H1 (cell line): ENCODE measurements at regions not wholly inside any gene's neighbourhood (a gene's known extent, or its start where the extent isn't known, plus 50 kb on each side); places are given as distances from the start of the nearest gene placed in this dataset.

ENCODE experiments used
- CHD2 ChIP-seq: IDR thresholded peaks from 2 replicates; pipeline ENCODE4 v1.6.1; 2012; ENCODE audit warnings: low read length, improper control_type of control experiment
- CHD7 ChIP-seq: fragments of 300-600 bp; sonication (generic); IDR thresholded peaks from 2 replicates; pipeline ENCODE4 v1.7.1; 2012; ENCODE audit warnings: low read length, moderate library complexity, mild to moderate bottlenecking, inconsistent platforms; ENCODE audit not compliant: insufficient replicate concordance
- CTCF ChIP-seq, 3 experiments: IDR thresholded peaks; 1 replicate in 2 of 3; 2 replicates in 1 of 3; pipeline versions ENCODE4 v1.5.1 to v1.6.1; 2011; ENCODE audit warnings: low read length in 3 of 3, mild to moderate bottlenecking in 3 of 3, inconsistent platforms in 2 of 3, low read depth in 1 of 3, moderate library complexity in 1 of 3; ENCODE audit not compliant: insufficient read depth in 1 of 3; ENCODE audit errors: control extremely low read depth in 1 of 3
- EZH2 ChIP-seq: fragments of 200-600 bp; sonication (generic); IDR thresholded peaks from 2 replicates; pipeline ENCODE4 v1.7.1; 2012; ENCODE audit warnings: low read depth, mild to moderate bottlenecking, moderate library complexity, low read length, inconsistent platforms; ENCODE audit not compliant: severe bottlenecking
- NANOG ChIP-seq: IDR thresholded peaks from 2 replicates; pipeline ENCODE4 v1.6.1; 2011; ENCODE audit warnings: low read length, low read depth, mild to moderate bottlenecking, inconsistent platforms; ENCODE audit not compliant: insufficient read depth, poor library complexity, severe bottlenecking
- PHF8 ChIP-seq: fragments of 200-600 bp; sonication (generic); conservative IDR thresholded peaks from 2 replicates; pipeline ENCODE4 v1.7.1; 2012; ENCODE audit warnings: low read depth, mild to moderate bottlenecking, inconsistent platforms, low read length, moderate library complexity
- POLR2AphosphoS5 ChIP-seq: IDR thresholded peaks from 2 replicates; pipeline ENCODE4 v1.6.1; 2011; ENCODE audit warnings: low read depth, low read length
- RBBP5 ChIP-seq: IDR thresholded peaks from 2 replicates; pipeline ENCODE4 v1.7.1; 2012; ENCODE audit warnings: low read depth, mild to moderate bottlenecking, inconsistent platforms, low read length, moderate library complexity, borderline replicate concordance
- TAF7 ChIP-seq: optimal IDR thresholded peaks from 2 replicates; pipeline ENCODE3; 2011; ENCODE audit warnings: low read depth, mild to moderate bottlenecking, inconsistent platforms, low read length, moderate library complexity, borderline replicate concordance

GRCh38 chr1:245067257-245067656 is 87.5 kb upstream of the KIF26B start (continued):
- TF ChIP-seq CHD7 (no peak), RBBP5 (no peak), EZH2 (no peak), POLR2AphosphoS5 (no peak), PHF8 (no peak), CHD2 (no peak), TAF7 (no peak), NANOG (no peak), CTCF (IDR thresholded peaks at IDR 0.05; ENCODE audit: control extremely low read depth in 1 of 3, insufficient read depth in 1 of 3, low read depth in 1 of 3, low read length in 3 of 3) (no peak)
